Breast epithelium (tissue), 4 donors: ENCODE measurements at regions not wholly inside any gene's neighbourhood (a gene's known extent, or its start where the extent isn't known, plus 50 kb on each side); places are given as distances from the start of the nearest gene placed in this dataset.

Experiments used
- DNase-seq, 2 donors: peaks; one replicate each; pipeline ENCODE4 v3.0.0-alpha.2; 2019; ENCODE audit warnings: low spot score in 2 of 2
- H3K27ac ChIP-seq, 2 donors: fragments of 200-600 bp; sonication (generic) in 1 of 2; one replicate each; pipeline ENCODE4 v1.5.1; 2016 to 2019; ENCODE audit warnings: mild to moderate bottlenecking in 1 of 2
- H3K27me3 ChIP-seq, 2 donors: fragments of 200-600 bp; sonication (generic) in 1 of 2; one replicate each; pipeline versions ENCODE4 v1.5.1 to v1.6.0; 2017 to 2019; ENCODE audit warnings: control low read depth in 1 of 2, mild to moderate bottlenecking in 1 of 2
- H3K36me3 ChIP-seq: fragments of 200-600 bp; one replicate; pipeline ENCODE4 v1.5.1; 2019
- H3K4me1 ChIP-seq, 2 donors: fragments of 200-600 bp; sonication (generic); one replicate each; pipeline ENCODE4 v1.5.1; 2016 to 2019; ENCODE audit warnings: control low read depth in 1 of 2
- H3K4me3 ChIP-seq, 3 donors: fragments of 200-600 bp; sonication (generic); 1 replicate in 2 of 3; 2 replicates in 1 of 3; pipeline ENCODE4 v1.5.1; 2016 to 2019; ENCODE audit warnings: mild to moderate bottlenecking in 3 of 3, moderate library complexity in 2 of 3
- H3K9me3 ChIP-seq, 2 donors: fragments of 200-600 bp; sonication (generic) in 1 of 2; one replicate each; pipeline ENCODE4 v1.5.1; 2016 to 2019; ENCODE audit warnings: control low read depth in 1 of 2
- POLR2A ChIP-seq: fragments of 450-650 bp; IDR thresholded peaks from one replicate; pipeline ENCODE4 v1.6.1; 2016; ENCODE audit warnings: antibody characterized with exemption, mild to moderate bottlenecking, moderate library complexity
- POLR2AphosphoS5 ChIP-seq, 3 donors: sonication (generic); formaldehyde crosslinking; IDR thresholded peaks; one replicate each; pipeline ENCODE4 v1.6.1; 2017; ENCODE audit warnings: antibody characterized with exemption in 3 of 3
- intact Hi-C: fragments of 100-400 bp; cut with DNase I; formaldehyde crosslinking; loops from one replicate; pipeline ENCODE4 v1.15.1; 2023; ENCODE audit warnings: low total_unique reads
- TF ChIP-seq, protein P1 (sequence below), 3 donors: fragments of 450-650 bp; IDR thresholded peaks; one replicate each; pipeline ENCODE4 v1.5.1; 2016 to 2017; ENCODE audit warnings: antibody characterized with exemption in 3 of 3, mild to moderate bottlenecking in 3 of 3, moderate library complexity in 3 of 3

DNA sequence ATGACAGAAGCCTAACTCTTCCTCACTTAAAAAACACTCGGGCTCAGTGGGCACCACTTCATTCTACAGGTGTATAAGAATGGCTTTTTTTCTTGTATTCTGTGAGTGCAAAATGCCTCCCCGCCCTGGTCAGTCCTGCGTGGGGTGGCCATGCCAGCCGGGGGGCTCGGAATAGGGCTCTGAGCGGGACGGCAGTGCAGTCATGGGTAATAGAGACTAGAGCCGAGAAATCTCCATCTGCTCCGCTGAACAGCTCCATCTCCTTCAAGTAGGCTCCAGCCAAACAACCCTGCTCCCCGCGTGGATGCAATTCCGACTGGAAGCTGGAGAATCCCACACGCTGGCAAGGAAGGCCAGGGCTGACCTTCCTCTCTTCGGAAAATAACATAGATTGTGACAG, 317.0 kb upstream of the IRX4 start:
- peaks cover 5 to 10% of the 10 kb centered on the region in 2 donors for H3K9me3 ChIP-seq
- H3K4me1 ChIP-seq: no peaks in the 10 kb centered on the region
- no peak for TF ChIP-seq POLR2A
- TF ChIP-seq POLR2AphosphoS5 (IDR thresholded peaks at IDR 0.05): no peak
- TF ChIP-seq, protein P1, sequence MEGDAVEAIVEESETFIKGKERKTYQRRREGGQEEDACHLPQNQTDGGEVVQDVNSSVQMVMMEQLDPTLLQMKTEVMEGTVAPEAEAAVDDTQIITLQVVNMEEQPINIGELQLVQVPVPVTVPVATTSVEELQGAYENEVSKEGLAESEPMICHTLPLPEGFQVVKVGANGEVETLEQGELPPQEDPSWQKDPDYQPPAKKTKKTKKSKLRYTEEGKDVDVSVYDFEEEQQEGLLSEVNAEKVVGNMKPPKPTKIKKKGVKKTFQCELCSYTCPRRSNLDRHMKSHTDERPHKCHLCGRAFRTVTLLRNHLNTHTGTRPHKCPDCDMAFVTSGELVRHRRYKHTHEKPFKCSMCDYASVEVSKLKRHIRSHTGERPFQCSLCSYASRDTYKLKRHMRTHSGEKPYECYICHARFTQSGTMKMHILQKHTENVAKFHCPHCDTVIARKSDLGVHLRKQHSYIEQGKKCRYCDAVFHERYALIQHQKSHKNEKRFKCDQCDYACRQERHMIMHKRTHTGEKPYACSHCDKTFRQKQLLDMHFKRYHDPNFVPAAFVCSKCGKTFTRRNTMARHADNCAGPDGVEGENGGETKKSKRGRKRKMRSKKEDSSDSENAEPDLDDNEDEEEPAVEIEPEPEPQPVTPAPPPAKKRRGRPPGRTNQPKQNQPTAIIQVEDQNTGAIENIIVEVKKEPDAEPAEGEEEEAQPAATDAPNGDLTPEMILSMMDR (IDR thresholded peaks at IDR 0.05): no peak
- no peak overlapping the region for H3K4me3 ChIP-seq
- H3K36me3 ChIP-seq: no peaks in the 10 kb centered on the region
- intact Hi-C loops: loop anchor here (10.0 kb wide), 1 partner anchor 1955 kb away; no protein-coding TSS in a partner anchor
- no peaks in the 10 kb centered on the region for H3K27me3 ChIP-seq
- DNase-seq: no peak
- no peak overlapping the region for H3K27ac ChIP-seq

DNA sequence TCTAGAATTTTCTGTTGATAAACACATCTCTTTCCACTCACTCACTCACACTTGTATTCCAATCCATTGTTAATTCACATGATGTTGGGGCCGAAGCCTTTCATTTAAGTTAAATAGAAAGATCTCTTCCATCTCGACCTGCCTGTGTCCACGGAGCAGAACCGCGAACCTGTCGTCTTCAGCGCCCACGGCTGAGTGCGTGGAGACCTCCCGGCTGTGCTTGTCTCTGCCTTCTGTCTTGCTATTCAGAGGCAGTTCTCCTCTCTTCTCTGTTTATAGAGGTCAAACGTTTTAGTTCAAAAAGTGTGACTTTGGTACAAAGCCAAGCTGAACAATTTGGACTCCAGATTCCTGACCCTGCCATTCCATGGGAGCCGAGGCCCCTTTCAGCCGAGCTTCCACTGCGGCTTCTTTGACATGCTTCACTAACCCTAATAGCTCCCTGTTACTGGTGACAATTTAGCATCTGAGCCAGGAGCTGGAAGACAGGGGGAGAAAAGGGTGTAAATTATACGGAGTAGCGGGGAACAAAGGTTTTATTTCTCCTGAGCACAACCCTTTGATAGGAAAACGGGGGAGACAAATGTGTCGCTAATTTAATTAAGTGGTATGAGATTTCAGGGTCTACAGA, 314.4 kb upstream of the IRX4 start:
- intact Hi-C loops: no loop called here
- no peak for DNase-seq
- no peaks in the 10 kb centered on the region for H3K4me1 ChIP-seq
- no peaks in the 10 kb centered on the region for H3K27me3 ChIP-seq
- no peaks in the 10 kb centered on the region for H3K36me3 ChIP-seq
- H3K9me3 ChIP-seq: peaks cover 5 to 12% of the 10 kb centered on the region in 2 donors
- TF ChIP-seq POLR2A: no peak
- TF ChIP-seq, protein P1 (IDR thresholded peaks at IDR 0.05): no peak
- TF ChIP-seq POLR2AphosphoS5 (IDR thresholded peaks at IDR 0.05): no peak
- H3K27ac ChIP-seq: no peak overlapping the region
- no peak overlapping the region for H3K4me3 ChIP-seq

DNA sequence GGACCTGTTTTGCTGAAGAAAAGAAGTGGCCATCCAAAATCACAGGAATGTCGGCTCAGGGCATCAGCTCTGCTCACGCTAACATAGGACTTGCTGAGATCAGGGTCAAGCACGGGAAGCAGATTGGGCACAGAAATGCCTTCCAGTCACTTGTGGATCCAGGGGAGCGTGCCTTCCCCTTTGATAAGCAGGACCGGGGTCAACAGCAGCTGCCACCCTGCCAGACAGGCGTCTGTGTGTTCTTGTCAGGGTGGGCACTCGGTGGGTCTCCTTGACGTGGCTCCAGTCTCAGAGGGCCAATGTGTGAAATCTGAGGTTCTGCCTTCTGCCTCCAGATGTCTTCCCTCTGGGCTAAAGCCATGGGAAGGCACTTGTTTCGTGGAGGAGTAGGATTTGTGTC, 313.7 kb upstream of the IRX4 start:
- no peak for DNase-seq
- H3K27me3 ChIP-seq: no peaks in the 10 kb centered on the region
- H3K9me3 ChIP-seq: peaks cover 5 to 12% of the 10 kb centered on the region in 2 donors
- no peak overlapping the region for H3K27ac ChIP-seq
- intact Hi-C loops: no loop called here
- TF ChIP-seq, protein P1 (IDR thresholded peaks at IDR 0.05): no peak
- no peak for TF ChIP-seq POLR2AphosphoS5 (IDR thresholded peaks at IDR 0.05)
- no peak overlapping the region for H3K4me3 ChIP-seq
- no peaks in the 10 kb centered on the region for H3K36me3 ChIP-seq
- H3K4me1 ChIP-seq: no peaks in the 10 kb centered on the region

DNA sequence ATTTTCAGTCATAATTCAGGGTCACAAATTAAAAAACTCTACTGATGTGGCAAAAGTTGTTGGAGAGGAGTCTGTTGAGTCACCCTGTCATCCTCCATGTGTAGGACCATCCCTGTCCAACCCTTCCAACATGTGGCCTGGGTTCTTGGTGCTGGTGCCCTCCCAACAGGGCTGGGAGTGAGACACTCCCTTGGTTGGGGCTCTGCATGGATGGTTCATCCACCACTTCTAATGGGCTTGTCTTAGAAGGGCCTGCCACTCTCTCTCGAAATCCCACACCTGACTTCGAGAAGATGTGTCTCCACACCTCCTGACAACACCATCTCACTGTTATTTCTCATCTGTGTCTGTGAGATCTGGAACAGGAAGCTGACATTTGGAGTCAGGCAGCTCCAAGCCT, 312.2 kb upstream of the IRX4 start:
- intact Hi-C loops: no loop called here
- H3K4me3 ChIP-seq: no peak overlapping the region
- H3K4me1 ChIP-seq: no peaks in the 10 kb centered on the region
- no peak overlapping the region for H3K27ac ChIP-seq
- TF ChIP-seq, protein P1 (IDR thresholded peaks at IDR 0.05): no peak
- TF ChIP-seq POLR2A (no peak), POLR2AphosphoS5 (IDR thresholded peaks at IDR 0.05) (no peak)
- H3K27me3 ChIP-seq: no peaks in the 10 kb centered on the region
- no peaks in the 10 kb centered on the region for H3K36me3 ChIP-seq
- peaks cover 5 to 12% of the 10 kb centered on the region in 2 donors for H3K9me3 ChIP-seq
- no peak for DNase-seq

DNA sequence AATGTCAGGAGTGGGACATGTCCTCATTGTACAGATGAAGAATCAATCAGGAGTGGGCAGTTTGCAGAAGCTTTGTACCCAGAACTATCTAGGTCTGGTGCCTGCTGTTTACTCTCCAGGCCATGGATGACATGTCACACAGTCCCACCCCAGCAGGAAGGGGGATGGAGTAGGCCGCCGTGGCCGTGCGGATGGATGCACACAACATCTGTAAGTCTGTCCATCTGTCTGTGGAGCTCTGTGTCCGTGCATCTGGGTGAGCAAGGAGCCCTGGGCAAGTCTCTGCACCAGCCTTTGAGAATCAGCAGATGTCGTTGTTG, 311.5 kb upstream of the IRX4 start:
- DNase-seq: no peak
- H3K36me3 ChIP-seq: no peaks in the 10 kb centered on the region
- no peak overlapping the region for H3K4me3 ChIP-seq
- peaks cover 5 to 12% of the 10 kb centered on the region in 2 donors for H3K9me3 ChIP-seq
- no peaks in the 10 kb centered on the region for H3K4me1 ChIP-seq
- no peak for TF ChIP-seq POLR2A
- TF ChIP-seq, protein P1 (IDR thresholded peaks at IDR 0.05): no peak
- no peak for TF ChIP-seq POLR2AphosphoS5 (IDR thresholded peaks at IDR 0.05)
- no peak overlapping the region for H3K27ac ChIP-seq
- intact Hi-C loops: no loop called here
- no peaks in the 10 kb centered on the region for H3K27me3 ChIP-seq
